ENCODE measurements at regions not wholly inside any gene's neighbourhood (a gene's known extent, or its start where the extent isn't known, plus 50 kb on each side); places are given as distances from the start of the nearest gene placed in this dataset.
"Not testable (repeated sequence)": the region's sequence is repeated elsewhere in the genome, so short reads cannot be mapped to it uniquely, and the experiment has no call there.

GRCh38 chr3:29178809-29179793, 101.8 kb upstream of the RBMS3 start:
- no peak for DNase-seq (ENCODE audit: low read depth in 2 of 2, low spot score in 1 of 2)

- no peak for DNase-seq (ENCODE audit: low read depth in 2 of 2, low spot score in 1 of 2)
Measured at GRCh38 chr3:29181149-29181780, 99.6 kb upstream of the RBMS3 start.

- DNase-seq (ENCODE audit: low read depth in 2 of 2, low spot score in 1 of 2): no peak
Measured at GRCh38 chr3:29181872-29182271, 99.0 kb upstream of the RBMS3 start.

- not testable (repeated sequence) for DNase-seq (ENCODE audit: low read depth in 2 of 2, low spot score in 1 of 2)
Measured at GRCh38 chr3:29182828-29183227, 98.0 kb upstream of the RBMS3 start.

GRCh38 chr3:29183346-29184087, 97.4 kb upstream of the RBMS3 start:
- DNase-seq (ENCODE audit: low read depth in 2 of 2, low spot score in 1 of 2): no peak

- no peak for DNase-seq (ENCODE audit: low read depth in 2 of 2, low spot score in 1 of 2)
Measured at GRCh38 chr3:29185706-29186105, 95.2 kb upstream of the RBMS3 start.

- no peak for DNase-seq (ENCODE audit: low read depth in 2 of 2, low spot score in 1 of 2)
Measured at GRCh38 chr3:29186131-29186599, 94.7 kb upstream of the RBMS3 start.

- no peak for DNase-seq (ENCODE audit: low read depth in 2 of 2, low spot score in 1 of 2)
Measured at GRCh38 chr3:29186982-29187725, 93.7 kb upstream of the RBMS3 start.

- DNase-seq (ENCODE audit: low read depth in 2 of 2, low spot score in 1 of 2): no peak
Measured at GRCh38 chr3:29189328-29189727, 91.5 kb upstream of the RBMS3 start.

GRCh38 chr3:29194139-29194538, 86.7 kb upstream of the RBMS3 start:
- no peak for DNase-seq (ENCODE audit: low read depth in 2 of 2, low spot score in 1 of 2)

- DNase-seq (ENCODE audit: low read depth in 2 of 2, low spot score in 1 of 2): no peak
Measured at GRCh38 chr3:29195056-29195455, 85.8 kb upstream of the RBMS3 start.

GRCh38 chr3:29201604-29202003, 79.3 kb upstream of the RBMS3 start:
- no peak for DNase-seq (ENCODE audit: low read depth in 2 of 2, low spot score in 1 of 2)

GRCh38 chr3:29202378-29202777, 78.5 kb upstream of the RBMS3 start:
- DNase-seq (ENCODE audit: low read depth in 2 of 2, low spot score in 1 of 2): no peak

GRCh38 chr3:29203851-29204250, 77.0 kb upstream of the RBMS3 start:
- no peak for DNase-seq (ENCODE audit: low read depth in 2 of 2, low spot score in 1 of 2)

- no peak for DNase-seq (ENCODE audit: low read depth in 2 of 2, low spot score in 1 of 2)
Measured at GRCh38 chr3:29207427-29207826, 73.4 kb upstream of the RBMS3 start.

GRCh38 chr3:29212789-29213433, 68.0 kb upstream of the RBMS3 start:
- no peak for DNase-seq (ENCODE audit: low read depth in 2 of 2, low spot score in 1 of 2)

- no peak for DNase-seq (ENCODE audit: low read depth in 2 of 2, low spot score in 1 of 2)
Measured at GRCh38 chr3:29214009-29214658, 66.7 kb upstream of the RBMS3 start.

GRCh38 chr3:29215948-29216347, 64.9 kb upstream of the RBMS3 start:
- no peak for DNase-seq (ENCODE audit: low read depth in 2 of 2, low spot score in 1 of 2)

- DNase-seq (ENCODE audit: low read depth in 2 of 2, low spot score in 1 of 2): no peak
Measured at GRCh38 chr3:29226706-29227105, 54.2 kb upstream of the RBMS3 start.

- DNase-seq (ENCODE audit: low read depth in 2 of 2, low spot score in 1 of 2): no peak
Measured at GRCh38 chr3:29227307-29227706, 53.6 kb upstream of the RBMS3 start.

Data from stimulated activated CD8-positive, alpha-beta memory T cell treated with anti-CD3 and anti-CD28 coated beads, Interleukin-4, amount 100 ng/mL, for 4 hours (primary cell).